GM18498 (cell line): ENCODE measurements at regions not wholly inside any gene's neighbourhood (a gene's known extent, or its start where the extent isn't known, plus 50 kb on each side); places are given as distances from the start of the nearest gene placed in this dataset.

Source experiments
- ATAC-seq: cut with Tn5 transposase; IDR thresholded peaks from one replicate; pipeline ENCODE4 v1.9.1; 2021; ENCODE audit warnings: mild to moderate bottlenecking, moderate library complexity; ENCODE audit not compliant: unreplicated experiment

DNA sequence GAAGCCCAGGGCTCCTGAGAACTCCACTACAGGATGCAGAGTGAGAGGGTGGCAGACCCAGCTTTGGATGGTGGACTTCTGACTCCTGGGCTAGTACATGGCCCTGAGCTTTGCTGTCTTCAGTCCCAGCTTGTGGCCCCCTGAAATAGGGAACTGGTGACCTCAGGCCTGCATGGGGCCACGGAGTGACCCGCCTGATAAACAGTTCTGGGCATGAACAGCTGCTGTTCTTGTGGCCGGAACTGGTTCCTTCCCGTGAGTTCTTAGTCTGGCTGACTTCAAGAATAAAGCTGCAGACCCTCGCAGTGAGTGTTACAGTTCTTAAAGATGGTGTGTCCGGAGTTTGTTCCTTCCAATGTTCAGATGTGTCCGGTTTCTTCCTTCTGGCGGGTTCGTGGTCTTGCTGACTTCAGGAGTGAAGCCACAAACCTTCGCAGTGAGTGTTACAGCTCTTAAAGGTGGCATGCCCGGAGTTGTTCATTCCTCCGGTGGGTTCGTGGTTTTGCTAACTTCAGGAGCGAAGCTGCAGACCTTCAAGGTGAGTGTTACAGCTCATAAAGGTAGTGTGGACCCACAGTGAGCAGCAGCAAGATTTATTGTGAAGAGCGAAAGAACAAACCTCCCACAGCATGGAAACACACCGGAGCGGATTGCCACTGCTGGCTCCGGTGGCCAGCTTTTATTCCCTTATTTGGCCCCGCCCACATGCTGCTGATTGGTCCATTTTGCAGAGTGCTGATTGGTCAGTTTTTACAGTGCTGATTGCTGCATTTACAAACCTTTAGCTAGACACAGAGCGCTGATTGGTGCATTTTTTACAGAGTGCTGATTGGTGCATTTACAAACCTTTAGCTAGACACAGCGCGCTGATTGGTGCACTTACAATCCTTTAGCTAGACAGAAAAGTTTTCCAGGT lies 268.0 kb downstream of the ZEB1 start:
- ATAC-seq, result no peak

DNA sequence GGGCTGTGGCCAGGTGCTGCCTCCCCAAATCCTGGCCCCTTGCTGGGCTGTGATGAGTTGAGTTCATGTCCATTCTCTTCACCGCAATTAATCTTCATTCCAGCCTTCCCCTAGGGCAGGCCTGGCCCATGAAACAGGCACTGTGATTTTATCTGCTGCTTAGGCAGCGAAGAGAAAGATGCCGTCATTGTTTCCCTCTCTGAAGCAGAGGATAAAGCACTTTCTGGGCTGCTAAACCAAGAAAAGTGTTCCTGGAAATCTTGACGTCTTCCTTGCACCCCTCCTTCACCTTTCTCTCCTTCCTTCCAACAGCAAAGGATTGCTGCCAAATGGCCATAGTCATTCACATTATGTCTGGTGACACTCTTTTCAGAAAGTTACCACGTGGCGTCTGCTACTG lies 265.9 kb downstream of the ZEB1 start:
- no peak for ATAC-seq

DNA sequence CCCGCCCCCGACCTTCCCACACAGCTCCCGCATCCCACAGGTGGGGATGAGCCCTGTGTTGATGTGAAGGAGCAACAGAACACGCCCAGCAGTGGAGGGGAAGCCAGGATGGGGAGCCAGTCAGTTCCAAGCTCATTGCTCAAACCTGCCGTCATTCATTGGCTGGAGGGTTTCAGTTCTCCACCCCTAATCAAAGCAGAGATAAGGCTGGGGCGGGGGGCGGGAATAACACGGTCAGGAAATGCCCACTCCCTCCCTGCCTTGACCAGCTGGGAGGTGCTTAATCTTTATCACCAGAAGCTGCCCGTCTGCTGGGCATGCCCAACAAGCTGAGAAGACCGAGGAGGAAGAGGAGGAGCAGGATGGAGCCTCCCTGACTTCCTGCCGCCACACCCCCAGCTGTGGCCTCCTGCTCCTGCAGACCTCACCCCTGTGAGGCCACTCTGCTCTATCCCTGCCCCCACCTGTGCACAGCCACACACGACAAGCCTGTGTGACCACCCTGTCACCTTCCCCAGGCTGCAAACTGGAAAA lies 265.1 kb downstream of the ZEB1 start:
- ATAC-seq, result no peak

DNA sequence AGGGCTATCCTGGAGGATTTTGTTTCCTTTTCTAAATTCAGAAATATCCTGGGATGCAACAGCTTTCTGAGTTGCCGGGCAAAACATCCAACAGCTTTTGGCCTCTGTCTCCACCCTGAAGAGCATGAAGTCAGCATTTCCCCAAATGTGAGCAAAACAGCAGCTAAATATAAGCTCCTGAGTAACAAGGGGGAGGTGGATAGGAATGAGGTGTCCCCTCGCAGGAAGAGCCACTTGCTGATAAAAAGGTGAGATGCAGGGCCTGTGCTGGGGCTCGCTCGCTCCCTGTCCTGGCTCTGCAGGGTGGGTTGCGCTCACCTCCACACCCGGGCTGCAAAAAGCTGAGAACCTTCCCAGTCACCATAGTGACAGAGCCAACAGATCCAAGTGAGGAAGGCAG lies 264.3 kb downstream of the ZEB1 start:
- no peak for ATAC-seq

DNA sequence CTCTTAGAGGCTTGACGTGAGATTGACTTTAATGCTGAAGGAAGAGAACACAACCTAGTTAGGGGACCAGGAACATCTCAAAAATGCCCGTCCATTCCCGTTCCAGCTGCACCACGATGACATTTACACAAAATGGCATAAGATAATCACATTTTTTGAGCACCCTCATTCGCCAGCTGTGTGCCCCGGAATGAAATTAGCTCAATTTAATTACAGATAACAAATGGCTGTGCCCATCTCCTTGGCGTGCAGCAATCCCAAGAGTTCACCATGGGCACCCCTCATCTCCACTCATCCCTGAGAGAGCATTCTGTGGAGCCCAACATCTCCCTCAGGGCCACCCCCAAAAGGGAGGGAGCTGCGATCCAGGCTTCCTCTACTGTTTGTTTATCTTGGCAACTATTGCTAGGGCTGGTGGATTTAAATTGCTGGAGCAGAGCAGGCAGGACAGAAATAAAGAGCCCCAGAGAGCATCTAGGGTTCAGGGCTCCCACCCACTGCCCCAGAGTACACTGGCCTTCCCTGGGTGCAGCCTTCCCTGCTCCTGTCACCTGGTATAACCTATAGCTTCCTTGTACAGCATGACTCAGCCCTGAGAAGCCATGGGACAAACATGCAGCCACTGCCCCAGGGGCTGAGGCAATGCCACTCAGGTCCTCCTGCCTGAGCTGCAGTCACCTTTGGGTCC lies 263.5 kb downstream of the ZEB1 start:
- ATAC-seq, result no peak

DNA sequence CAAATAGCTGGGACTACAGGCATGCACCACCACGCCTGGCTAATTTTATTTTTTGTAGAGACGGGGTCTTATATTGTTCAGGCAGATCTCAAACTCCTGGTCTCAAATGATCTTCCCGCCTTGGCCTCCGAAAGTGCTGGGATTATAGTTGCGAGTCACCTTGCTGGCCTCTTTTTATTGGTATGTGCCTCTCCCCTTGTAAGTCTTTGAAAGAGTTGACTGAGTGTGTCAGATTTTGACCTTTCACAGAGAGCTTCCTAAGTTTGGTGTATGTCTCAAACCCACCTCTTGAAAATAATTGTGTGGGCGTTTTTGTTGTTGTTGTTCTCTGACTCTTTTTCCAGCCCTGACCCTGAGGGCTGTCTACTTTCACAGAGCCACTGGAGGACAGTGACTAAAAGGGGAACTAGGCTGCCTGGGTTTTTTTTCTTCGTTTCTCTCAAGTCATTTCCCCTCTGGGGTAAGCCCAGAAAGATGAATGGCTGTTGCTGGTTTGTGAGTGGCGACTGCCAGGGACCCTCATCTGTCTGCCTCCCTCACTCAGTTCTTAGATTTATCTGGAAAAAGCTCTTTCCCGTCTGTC lies 262.8 kb downstream of the ZEB1 start:
- ATAC-seq, result no peak

DNA sequence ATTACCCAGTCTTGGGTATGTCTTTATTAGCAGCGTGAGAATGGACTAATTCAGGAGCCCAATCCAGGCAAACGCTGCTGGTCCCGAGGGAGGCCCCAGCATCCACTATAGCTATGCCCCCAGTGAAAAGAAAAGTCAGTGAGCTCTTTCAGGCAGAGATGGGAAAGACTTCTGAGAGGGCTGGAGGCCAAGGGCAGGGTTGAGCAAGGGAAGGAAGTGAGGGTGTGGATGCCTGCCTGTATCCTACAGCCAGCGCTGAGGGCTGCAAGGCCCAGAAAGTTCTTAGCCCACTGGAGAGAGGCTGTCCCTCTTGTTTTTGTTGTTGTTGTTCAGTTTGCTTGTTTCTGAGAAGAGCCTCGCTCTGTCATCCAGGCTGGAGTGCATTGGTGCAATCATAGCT lies 261.6 kb downstream of the ZEB1 start:
- ATAC-seq, result no peak
